ENCODE measurements at regions not wholly inside any gene's neighbourhood (a gene's known extent, or its start where the extent isn't known, plus 50 kb on each side); places are given as distances from the start of the nearest gene placed in this dataset.

DNA sequence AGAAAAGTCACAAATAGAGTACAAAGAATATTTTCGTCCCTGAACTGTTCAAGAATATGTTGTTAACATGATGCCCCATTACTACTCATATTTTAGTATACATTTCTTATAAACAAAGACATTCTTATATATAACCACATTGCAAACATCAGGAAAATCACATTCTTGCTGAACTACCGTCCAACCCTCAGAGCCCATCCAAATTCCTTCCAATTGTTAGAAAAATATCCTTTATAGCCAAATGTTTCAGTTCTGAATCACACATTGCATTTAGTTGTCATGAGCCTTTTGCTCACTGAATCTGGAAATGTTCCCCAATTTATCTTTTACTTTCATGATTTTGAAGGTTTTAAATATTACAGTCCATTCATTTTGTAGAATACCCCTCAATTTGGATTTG is 467.8 kb upstream of the ARGLU1 start:
- peak; percentile 74 to 78 for DNase-seq (ENCODE audit: low read depth in 2 of 2)

GRCh38 chr13:107035186-107035585 is 467.2 kb upstream of the ARGLU1 start:
- DNase-seq (ENCODE audit: low read depth in 2 of 2) = no peak

DNA sequence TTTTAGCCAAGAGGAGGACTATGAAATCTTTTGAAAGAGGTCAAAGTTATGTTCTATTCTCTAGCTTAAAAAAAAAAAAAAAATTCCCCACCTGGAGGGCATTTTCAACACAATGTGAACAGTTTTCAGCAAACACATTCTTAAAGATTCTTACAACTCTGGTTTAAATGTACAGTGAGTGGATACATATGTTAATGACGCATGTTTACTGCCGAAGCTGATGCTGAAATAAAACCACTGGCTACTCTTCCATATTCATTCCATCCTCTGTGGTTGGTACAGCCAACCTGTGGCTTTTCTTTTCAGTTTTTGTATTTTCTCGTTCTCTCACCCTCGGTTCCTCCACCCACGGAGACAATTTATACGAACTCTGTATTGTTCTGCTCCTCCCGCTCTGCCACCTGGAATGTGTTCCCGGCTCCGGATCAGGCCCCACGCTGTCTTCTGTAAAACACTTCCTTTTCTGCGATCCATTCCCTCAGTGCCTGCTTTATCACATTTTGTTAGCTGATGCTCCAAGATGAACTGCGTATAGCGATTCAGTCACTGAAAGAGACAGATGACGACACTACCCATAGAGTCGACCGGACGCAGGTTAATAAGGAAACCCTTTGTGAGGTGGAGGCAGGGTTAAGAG is 466.4 kb upstream of the ARGLU1 start:
- peak; percentile 34 to 36 for DNase-seq (ENCODE audit: low read depth in 2 of 2)

- DNase-seq (ENCODE audit: low read depth in 2 of 2) = no peak
Observed at GRCh38 chr13:107031716-107032115, 463.8 kb upstream of the ARGLU1 start.

DNA sequence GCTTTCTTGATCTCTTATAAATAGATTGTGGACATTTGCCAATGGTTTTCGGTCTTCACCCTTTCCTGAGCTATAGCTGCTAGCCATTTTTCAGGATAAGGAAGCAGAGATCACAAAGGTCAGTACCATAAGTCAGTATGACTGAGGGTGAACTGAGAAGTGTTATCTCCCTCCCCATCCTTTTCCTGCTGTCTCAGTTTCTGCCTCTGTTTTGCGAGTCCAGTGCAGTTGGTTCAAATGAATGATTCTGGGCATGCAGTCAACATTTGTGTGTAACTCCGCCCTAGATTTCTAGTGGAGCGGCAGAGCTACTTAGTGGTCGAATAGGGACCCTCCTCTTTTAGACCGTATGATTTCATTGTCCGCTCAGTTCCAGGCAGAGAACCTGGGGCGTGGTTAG is 460.8 kb upstream of the ARGLU1 start:
- no peak for DNase-seq (ENCODE audit: low read depth in 2 of 2)

GRCh38 chr13:107025991-107026390 is 458.1 kb upstream of the ARGLU1 start:
- DNase-seq (ENCODE audit: low read depth in 2 of 2) = no peak

- no peak for DNase-seq (ENCODE audit: low read depth in 2 of 2)
Observed at GRCh38 chr13:107023335-107023734, 455.4 kb upstream of the ARGLU1 start.

GRCh38 chr13:107020393-107020792 is 452.5 kb upstream of the ARGLU1 start:
- no peak for DNase-seq (ENCODE audit: low read depth in 2 of 2)

DNA sequence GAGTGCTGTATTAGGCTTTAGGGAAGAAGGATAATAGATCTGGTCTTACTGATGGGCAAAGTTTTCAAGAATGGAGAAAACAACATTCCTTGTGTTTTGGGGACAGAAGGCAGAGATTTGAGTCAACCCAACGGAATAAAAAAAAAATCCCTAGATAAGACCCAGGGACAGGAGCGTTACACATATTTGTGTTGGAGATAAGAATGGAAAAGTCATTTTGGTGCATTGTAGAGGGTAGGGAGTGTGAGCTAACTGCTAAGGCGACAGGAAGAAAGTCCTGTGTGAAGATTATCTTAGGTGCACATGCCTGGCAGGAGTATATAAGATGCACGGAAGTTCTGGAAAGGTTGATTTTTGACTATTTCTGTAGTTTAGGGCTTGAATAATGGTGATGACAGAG is 450.3 kb upstream of the ARGLU1 start:
- no peak for DNase-seq (ENCODE audit: low read depth in 2 of 2)

- DNase-seq (ENCODE audit: low read depth in 2 of 2) = peak; percentile 35 to 37
Observed at GRCh38 chr13:107006661-107007060, 438.7 kb upstream of the ARGLU1 start.

- no peak for DNase-seq (ENCODE audit: low read depth in 2 of 2)
Observed at GRCh38 chr13:107005577-107005976, 437.6 kb upstream of the ARGLU1 start.

GRCh38 chr13:107003911-107004310 is 436.0 kb upstream of the ARGLU1 start:
- DNase-seq (ENCODE audit: low read depth in 2 of 2) = no peak

GRCh38 chr13:106998664-106999063 is 430.7 kb upstream of the ARGLU1 start:
- no peak for DNase-seq (ENCODE audit: low read depth in 2 of 2)

- no peak for DNase-seq (ENCODE audit: low read depth in 2 of 2)
Observed at GRCh38 chr13:106997696-106998095, 429.8 kb upstream of the ARGLU1 start.

- no peak for DNase-seq (ENCODE audit: low read depth in 2 of 2)
Observed at GRCh38 chr13:106996867-106997618, 429.1 kb upstream of the ARGLU1 start.

- no peak for DNase-seq (ENCODE audit: low read depth in 2 of 2)
Observed at GRCh38 chr13:106990594-106990993, 422.7 kb upstream of the ARGLU1 start.

- peak; percentile 51 to 53 for DNase-seq (ENCODE audit: low read depth in 2 of 2)
Observed at GRCh38 chr13:106989876-106990275, 421.9 kb upstream of the ARGLU1 start.

DNA sequence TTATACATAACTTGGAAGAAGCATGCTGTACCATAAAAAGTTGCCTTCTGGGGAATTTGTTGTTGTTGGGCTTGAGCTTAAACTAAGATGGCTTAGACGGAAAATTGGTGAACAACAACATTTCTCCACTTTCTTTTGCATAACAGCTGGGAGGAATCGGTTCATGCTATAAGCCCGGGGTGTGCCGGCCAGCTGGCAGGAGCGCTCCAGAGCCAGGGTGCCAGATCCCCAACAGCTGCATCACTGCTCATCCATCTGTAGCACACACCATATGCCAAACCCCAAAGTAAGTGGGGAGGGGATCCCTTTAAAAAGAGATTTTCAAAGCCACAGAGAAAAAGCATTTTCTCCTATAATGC is 419.5 kb upstream of the ARGLU1 start:
- no peak for DNase-seq (ENCODE audit: low read depth in 2 of 2)

DNA sequence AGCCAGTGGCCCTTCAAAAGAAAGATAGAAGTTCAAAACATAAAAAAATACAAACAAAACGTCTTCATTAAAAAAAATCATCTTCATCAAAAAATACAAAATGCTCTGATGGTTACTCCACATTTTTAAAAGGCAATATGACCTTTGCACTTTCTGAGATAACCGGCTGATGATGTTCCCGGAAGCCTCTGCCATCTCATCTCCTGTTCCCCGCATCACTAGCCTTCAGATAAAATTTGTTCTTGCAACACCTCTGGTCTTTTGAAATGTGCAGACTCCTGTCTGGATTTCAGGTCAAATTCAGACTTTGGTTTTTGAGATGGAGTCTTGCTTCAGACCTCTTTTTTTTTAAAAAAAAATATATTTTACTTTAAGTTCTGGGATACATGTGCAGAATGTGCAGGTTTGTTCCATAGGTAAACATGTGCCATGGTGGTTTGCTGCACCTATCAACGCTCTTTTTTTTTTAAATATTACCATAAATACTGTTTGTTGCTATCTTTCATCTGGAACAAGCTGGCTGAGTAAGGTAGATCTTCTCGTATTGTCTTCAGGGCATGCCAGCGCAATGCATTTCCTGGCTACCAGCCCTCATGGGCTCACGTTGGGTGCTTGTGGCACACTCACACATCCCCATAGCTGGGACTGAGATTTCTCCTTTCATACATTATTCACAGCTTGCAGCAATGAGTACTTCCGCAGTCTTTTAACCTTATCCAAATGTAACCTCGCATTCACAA is 418.9 kb upstream of the ARGLU1 start:
- no peak for DNase-seq (ENCODE audit: low read depth in 2 of 2)

GRCh38 chr13:106986033-106986484 is 418.1 kb upstream of the ARGLU1 start:
- peak in 1 of 2 experiments; percentile 25 for DNase-seq (ENCODE audit: low read depth in 2 of 2)

DNA sequence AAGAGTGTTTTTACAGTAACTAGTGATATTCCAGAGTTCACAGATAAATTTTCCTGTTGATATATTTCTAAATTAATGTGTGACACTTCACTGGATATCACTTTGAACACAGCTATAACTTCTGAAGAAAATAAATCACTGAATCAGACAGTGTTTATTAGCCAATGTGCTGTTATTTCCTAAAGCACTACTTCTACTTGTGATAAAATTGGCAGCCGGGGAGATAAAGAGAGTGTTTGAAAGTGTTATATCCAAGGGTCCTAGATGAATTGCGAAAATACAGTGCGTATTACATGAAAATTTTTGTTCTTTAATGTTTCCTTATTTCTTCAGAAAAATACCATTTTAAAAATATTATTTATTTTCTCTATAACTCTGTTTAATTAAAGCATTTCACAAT is 417.5 kb upstream of the ARGLU1 start:
- no peak for DNase-seq (ENCODE audit: low read depth in 2 of 2)

DNA sequence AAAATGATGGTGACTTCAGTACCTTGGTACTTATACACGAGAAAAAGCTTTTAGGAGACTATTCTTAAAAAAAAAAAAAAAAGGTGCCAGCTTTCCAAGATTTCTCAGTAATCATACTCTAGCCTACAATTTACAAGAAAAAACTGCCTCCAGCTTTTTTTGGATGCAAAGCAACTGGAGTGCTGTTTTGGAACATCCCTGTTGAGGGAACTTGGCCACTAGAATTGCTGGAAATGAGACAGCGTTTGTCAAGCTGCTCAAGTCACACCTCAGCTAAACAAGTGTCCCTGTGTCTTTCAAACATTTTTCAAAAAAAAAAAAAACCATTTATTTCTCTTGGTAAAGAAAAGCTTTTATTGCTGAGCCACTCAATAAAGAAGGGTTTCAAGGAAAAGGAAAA is 413.1 kb upstream of the ARGLU1 start:
- DNase-seq (ENCODE audit: low read depth in 2 of 2) = no peak

GRCh38 chr13:106967391-106967790 is 399.5 kb upstream of the ARGLU1 start:
- DNase-seq (ENCODE audit: low read depth in 2 of 2) = no peak

All from fibroblast of skin of left quadriceps (primary cell).